ENCODE measurements at regions not wholly inside any gene's neighbourhood (a gene's known extent, or its start where the extent isn't known, plus 50 kb on each side); places are given as distances from the start of the nearest gene placed in this dataset.

GRCh38 chr5:33114361-33114760 lies 326.4 kb upstream of the TARS1 start:
- TF ChIP-seq TAF1 (IDR thresholded peaks at IDR 0.05; ENCODE audit: low read depth) (no peak), CTCF (IDR thresholded peaks at IDR 0.05; ENCODE audit: poor library complexity, severe bottlenecking) (no peak), POLR2AphosphoS5 (IDR thresholded peaks at IDR 0.05) (no peak), EZH2 (IDR thresholded peaks at IDR 0.05; ENCODE audit: borderline replicate concordance, insufficient read depth, low read length, poor library complexity, severe bottlenecking) (no peak)

Measured in neural cell (in vitro differentiated cells).